RWPE1 (cell line): ENCODE measurements at regions not wholly inside any gene's neighbourhood (a gene's known extent, or its start where the extent isn't known, plus 50 kb on each side); places are given as distances from the start of the nearest gene placed in this dataset.

Experiments used
- CTCF ChIA-PET: fragments of 350-600 bp; sonication (Branson Sonifier 250); formaldehyde crosslinking; extraction: SDS; loops from one replicate; lab custom pipeline; 2021; lab: Yijun Ruan, JAX
- POLR2A ChIA-PET: fragments of 400-600 bp; formaldehyde crosslinking; extraction: SDS; loops from one replicate; lab custom pipeline; 2020; ENCODE audit warnings: antibody characterized with exemption; ENCODE audit not compliant: low non-redundant PET; lab: Yijun Ruan, JAX
- DNase-seq: peaks from one replicate; pipeline ENCODE4 v3.0.0; 2012; ENCODE audit warnings: low spot score
- H3K27ac ChIP-seq: fragments of 450-650 bp; 2 replicates; pipeline ENCODE4 v1.5.1; 2017
- TF ChIP-seq, protein P1 (sequence below): fragments of 450-650 bp; conservative IDR thresholded peaks from 2 replicates; pipeline ENCODE4 v1.5.1; 2017; ENCODE audit warnings: low read depth, mild to moderate bottlenecking

DNA sequence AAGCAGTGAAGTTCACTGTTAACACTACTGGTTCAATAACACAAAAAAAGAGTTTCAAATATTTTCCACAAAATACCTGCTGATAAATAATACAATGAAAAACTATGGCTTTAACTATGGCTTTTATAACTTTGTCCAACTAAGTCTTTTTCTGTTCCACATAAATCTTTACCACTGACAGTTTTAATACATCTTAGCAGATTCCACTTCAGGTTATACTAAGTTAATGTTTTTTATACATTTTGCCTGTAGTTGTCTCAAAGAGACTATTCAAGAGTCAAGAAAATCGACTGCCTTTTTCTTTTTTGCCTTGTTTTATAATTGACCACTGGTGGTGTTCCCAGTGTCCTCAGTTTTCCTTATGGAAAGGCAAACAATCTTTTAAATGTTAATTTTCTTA is 379.7 kb upstream of the PMFBP1 start:
- H3K27ac ChIP-seq: no peak overlapping the region
- ChIA-PET POLR2A (no interaction called here), CTCF (no interaction called here)
- TF ChIP-seq, protein P1, sequence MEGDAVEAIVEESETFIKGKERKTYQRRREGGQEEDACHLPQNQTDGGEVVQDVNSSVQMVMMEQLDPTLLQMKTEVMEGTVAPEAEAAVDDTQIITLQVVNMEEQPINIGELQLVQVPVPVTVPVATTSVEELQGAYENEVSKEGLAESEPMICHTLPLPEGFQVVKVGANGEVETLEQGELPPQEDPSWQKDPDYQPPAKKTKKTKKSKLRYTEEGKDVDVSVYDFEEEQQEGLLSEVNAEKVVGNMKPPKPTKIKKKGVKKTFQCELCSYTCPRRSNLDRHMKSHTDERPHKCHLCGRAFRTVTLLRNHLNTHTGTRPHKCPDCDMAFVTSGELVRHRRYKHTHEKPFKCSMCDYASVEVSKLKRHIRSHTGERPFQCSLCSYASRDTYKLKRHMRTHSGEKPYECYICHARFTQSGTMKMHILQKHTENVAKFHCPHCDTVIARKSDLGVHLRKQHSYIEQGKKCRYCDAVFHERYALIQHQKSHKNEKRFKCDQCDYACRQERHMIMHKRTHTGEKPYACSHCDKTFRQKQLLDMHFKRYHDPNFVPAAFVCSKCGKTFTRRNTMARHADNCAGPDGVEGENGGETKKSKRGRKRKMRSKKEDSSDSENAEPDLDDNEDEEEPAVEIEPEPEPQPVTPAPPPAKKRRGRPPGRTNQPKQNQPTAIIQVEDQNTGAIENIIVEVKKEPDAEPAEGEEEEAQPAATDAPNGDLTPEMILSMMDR: no peak
- DNase-seq: no peak

GRCh38 chr16:72549878-72550277 is 377.9 kb upstream of the PMFBP1 start:
- ChIA-PET POLR2A (no interaction called here), CTCF (no interaction called here)
- TF ChIP-seq, protein P1: no peak
- H3K27ac ChIP-seq: no peak overlapping the region
- DNase-seq: no peak

DNA sequence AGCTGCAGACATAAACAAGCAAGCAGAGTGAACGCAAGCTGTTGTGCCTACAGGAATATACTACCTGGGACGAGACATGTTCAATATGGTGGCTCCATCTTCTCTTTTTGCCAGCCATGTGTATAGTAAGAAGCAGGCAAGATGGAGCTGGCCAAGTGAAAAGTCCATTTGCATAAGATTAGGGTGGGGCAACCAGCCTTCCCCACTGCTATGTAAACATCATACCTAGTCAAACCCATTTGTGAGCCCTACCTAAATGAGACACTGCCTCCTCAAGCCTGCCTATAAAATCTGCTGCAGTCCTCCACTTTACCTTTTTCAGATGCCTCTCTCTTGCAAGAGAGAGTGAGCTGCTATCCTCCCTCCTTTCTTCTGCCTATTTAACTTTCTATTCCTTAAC is 370.1 kb upstream of the PMFBP1 start:
- TF ChIP-seq, protein P1: no peak
- POLR2A ChIA-PET: no interaction called here

DNA sequence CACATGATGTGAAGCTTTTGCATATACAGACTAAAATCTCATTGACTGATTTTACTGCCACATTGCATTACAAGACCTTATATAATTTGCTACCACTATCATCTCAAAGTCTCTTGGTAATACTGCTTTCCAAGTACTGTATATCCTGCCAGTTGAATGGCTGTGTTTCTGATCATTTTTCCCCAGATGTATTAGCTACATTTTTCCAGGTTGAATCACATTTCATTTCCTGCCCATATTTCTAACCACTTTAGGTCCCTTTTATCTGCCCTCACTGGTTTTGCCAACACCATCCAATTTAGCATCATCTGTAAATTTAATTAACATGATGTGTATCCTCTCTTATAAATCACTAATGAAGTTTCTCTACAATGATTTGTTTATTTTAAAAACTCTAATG is 365.7 kb upstream of the PMFBP1 start:
- ChIA-PET CTCF (no interaction called here), POLR2A (no interaction called here)
- TF ChIP-seq, protein P1: no peak
- no peak overlapping the region for H3K27ac ChIP-seq
- peak; percentile 28 for DNase-seq

More for the DNA sequence above, 370.1 kb upstream of the PMFBP1 start:
- no peak overlapping the region for H3K27ac ChIP-seq
- CTCF ChIA-PET: interaction anchor here (0.8 kb wide), 1 partner anchor 1464 kb away, joined by 3 read pairs; no protein-coding TSS in a partner anchor
- DNase-seq: no peak

GRCh38 chr16:72536723-72537435 is 364.9 kb upstream of the PMFBP1 start:
- H3K27ac ChIP-seq: no peak overlapping the region
- ChIA-PET CTCF (no interaction called here), POLR2A (no interaction called here)
- TF ChIP-seq, protein P1: no peak
- DNase-seq: no peak

- ChIA-PET POLR2A (no interaction called here), CTCF (interaction anchor here (0.6 to 0.7 kb wide), 2 partner anchors 91 to 327 kb away, joined by 3 read pairs; no protein-coding TSS in a partner anchor)
- TF ChIP-seq, protein P1: no peak
- no peak for DNase-seq
- H3K27ac ChIP-seq: no peak overlapping the region
Measured at GRCh38 chr16:72532906-72533410, 361.0 kb upstream of the PMFBP1 start.
